Epithelial cell of proximal tubule (primary cell): ENCODE measurements at regions not wholly inside any gene's neighbourhood (a gene's known extent, or its start where the extent isn't known, plus 50 kb on each side); places are given as distances from the start of the nearest gene placed in this dataset.
"Not testable (repeated sequence)": the region's sequence is repeated elsewhere in the genome, so short reads cannot be mapped to it uniquely, and the experiment has no call there.

Source experiments
- DNase-seq: peaks from one replicate; pipeline ENCODE4 v3.0.0-alpha.2; 2011; ENCODE audit warnings: low read depth
- H3K4me3 ChIP-seq: 2 replicates; pipeline ENCODE4 v1.5.1; 2011; ENCODE audit warnings: low read depth, mild to moderate bottlenecking, low read length
- CTCF ChIP-seq: conservative IDR thresholded peaks from 2 replicates; pipeline ENCODE4 v1.5.1; 2012; ENCODE audit warnings: low read depth, mild to moderate bottlenecking, low read length

GRCh38 chr2:84301717-84302116 is 157.4 kb downstream of the SUCLG1 start:
- DNase-seq = no peak
- TF ChIP-seq CTCF = no peak
- H3K4me3 ChIP-seq = no peak overlapping the region

DNA sequence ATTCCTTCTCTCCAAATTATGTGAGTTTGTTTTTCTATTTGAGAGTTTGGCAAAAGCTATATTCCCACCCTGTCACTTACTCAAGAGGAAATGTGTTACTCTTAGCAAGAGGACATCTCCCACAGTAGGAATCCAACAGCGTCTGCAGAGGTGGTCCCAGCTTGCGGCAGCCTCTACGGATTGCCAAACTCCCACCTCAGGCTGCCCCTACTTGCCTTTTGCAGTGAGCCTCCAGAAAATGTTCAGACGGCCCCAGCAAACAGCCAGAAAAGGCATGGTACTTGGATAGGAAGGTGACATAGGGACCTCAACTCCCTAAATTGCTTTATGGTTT is 158.4 kb downstream of the SUCLG1 start:
- no peak for TF ChIP-seq CTCF

GRCh38 chr2:84300001-84300695 is 158.9 kb downstream of the SUCLG1 start:
- not testable (repeated sequence) for DNase-seq, H3K4me3 ChIP-seq

More for the DNA sequence above, 158.4 kb downstream of the SUCLG1 start:
- no peak overlapping the region for H3K4me3 ChIP-seq
- no peak for DNase-seq

- TF ChIP-seq CTCF = no peak
- no peak overlapping the region for H3K4me3 ChIP-seq
- DNase-seq = no peak
Measured at GRCh38 chr2:84299211-84299775, 159.8 kb downstream of the SUCLG1 start.

GRCh38 chr2:84297155-84297554 is 161.9 kb downstream of the SUCLG1 start:
- no peak overlapping the region for H3K4me3 ChIP-seq
- TF ChIP-seq CTCF = no peak
- peak; percentile 66 for DNase-seq

DNA sequence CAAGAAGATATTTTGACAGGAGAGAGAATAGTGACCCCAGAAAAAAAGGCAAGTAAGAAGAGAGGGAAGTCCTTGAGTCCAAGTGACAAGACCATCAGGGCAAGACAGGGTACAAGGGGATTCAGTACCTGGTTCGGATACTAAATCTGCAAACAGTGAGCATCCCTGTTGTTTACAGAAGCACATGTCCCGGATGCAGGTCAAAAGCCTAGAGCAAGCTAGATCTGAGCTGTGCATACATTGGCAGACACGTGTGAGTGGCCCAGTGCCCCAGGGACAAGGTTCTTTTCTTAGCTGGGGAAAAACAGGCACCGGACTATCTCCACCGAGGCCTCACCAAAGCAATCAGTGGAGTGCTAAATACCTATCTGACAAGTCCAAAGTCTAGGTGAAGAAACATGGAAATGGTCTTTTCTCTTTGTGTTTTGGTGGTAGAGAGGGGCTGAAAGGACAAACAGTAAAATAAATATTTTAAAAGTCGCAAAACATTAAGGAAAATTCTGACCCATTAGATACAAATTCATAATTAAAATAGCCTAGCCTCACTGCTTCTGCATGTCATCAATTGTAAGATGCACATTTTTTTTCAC is 165.2 kb downstream of the SUCLG1 start:
- no peak for TF ChIP-seq CTCF
- no peak for DNase-seq
- no peak overlapping the region for H3K4me3 ChIP-seq

GRCh38 chr2:84292545-84292944 is 166.5 kb downstream of the SUCLG1 start:
- H3K4me3 ChIP-seq = no peak overlapping the region
- no peak for TF ChIP-seq CTCF
- no peak for DNase-seq
